Endometrium (tissue), 2 donors: ENCODE measurements at regions not wholly inside any gene's neighbourhood (a gene's known extent, or its start where the extent isn't known, plus 50 kb on each side); places are given as distances from the start of the nearest gene placed in this dataset.

Source experiments
- FAIRE-seq: peaks from 2 replicates; lab custom pipeline; 2012; peaks lifted over from hg19 to GRCh38; lab: Jason Lieb, UNC
- donor health status: control.
- donor health status: control.

DNA sequence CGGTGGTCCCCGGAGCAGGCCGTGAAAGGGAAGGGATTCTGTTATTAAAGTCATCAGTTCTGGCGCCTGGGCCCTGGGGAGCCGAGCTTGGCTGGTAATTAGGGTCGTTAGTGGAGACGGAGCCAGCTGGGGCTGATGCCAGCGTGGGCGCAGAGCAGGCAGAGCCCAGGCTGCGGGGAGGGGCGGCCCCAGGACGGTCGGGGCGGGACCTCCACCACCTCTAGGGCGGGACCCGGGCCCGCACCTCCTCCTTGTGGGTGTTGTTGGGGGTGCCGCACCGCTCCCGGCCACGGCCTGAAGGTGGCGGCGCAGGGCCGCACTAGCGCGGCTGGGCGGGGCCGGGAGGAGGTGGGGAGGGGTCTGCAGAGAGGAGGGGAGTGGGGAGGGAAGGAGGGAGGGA, 470.6 kb downstream of the PTPRU start:
- FAIRE-seq = no peak

DNA sequence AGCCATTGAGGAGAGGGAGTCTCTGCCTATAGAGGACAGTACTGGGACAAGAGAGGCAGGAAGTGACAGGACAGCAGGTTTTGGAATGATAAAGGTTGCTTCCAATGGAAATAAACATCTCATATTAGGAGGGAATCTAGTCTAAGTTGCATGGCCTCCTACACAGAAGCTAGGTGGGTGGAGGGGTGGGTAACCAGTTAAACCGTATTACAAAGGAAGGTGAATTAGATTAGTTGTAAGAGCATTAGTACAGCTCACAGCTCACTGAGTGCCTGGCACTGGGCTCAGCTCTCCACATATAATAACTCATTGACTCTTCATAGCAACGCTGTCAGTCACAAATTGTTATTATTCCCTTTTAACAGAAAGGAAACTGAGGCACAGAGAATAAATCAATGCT, 468.1 kb downstream of the PTPRU start:
- no peak for FAIRE-seq

DNA sequence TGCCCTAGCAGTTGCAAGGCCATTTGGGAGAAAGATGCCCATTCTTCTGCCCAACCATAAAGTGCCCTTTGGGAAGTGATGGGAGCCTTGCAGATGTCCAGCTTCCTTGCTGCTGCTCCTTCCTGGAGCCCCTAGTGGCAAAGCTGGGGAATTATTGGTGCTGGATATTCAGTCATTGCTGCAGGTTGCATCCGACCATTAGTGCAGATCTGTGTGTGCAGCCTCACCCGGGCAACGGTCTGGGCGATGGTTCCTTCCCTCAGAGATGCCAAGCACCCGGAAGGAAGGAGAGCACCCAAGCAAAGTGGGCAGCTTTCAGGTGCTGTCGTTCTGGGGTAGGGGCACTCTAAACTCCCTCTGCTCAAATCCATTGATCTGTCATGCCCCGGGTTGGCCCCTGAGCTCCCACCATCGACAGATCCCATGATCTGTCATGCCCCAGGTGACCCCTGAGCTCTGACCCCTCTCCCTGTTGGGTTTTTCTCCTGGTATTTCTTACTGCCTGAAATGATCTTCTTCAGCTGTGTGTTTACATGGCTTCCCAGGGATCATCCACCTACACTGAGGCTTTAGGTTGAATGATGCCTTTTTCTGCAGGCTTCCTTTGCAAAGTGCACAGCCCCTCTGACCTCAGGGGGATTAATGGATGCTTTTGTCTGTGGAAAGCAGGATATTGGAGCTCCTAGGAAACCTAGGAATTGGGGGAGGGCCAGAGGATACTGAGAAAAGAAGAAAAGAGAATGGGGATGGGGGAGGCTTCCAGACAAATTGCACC, 467.5 kb downstream of the PTPRU start:
- no peak for FAIRE-seq

DNA sequence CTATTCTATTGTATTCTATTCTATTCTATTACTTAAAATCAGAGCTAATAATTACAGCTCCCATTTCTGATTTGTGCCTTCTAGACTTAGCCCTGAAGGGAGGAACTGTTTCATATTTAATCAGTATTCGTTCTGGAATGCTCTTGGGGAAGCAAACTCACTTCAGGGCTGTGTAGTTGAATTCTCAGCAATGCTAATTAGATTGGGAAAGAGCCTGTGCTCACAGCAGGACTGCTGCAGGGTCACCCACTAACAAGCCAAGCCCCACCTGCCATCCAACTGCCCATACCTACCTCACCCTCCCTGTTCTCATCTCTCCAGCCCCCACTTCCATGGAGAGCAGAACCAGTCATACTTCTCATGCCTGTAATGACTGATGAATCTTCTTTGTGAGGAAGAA, 464.2 kb downstream of the PTPRU start:
- no peak for FAIRE-seq

DNA sequence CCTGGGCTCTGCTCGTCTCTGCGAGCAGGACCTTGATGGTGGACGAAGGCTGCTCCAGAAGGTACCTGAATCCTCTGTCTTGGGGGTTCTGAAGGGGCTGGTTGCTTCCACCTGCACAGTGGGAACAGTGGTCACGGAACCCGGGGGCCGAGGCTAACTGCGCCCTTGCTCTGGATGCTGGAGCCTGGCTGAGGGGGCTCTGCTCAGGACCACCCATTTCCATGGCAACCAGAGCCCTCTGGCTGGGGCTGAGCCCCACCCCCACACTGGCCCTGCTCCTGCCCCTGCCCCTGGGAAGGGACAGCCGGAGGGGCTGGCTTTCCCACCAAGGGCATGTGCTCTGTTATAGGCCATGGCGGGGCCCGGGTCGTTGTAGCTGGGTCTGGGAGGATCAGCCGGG, 462.3 kb downstream of the PTPRU start:
- FAIRE-seq = no peak

DNA sequence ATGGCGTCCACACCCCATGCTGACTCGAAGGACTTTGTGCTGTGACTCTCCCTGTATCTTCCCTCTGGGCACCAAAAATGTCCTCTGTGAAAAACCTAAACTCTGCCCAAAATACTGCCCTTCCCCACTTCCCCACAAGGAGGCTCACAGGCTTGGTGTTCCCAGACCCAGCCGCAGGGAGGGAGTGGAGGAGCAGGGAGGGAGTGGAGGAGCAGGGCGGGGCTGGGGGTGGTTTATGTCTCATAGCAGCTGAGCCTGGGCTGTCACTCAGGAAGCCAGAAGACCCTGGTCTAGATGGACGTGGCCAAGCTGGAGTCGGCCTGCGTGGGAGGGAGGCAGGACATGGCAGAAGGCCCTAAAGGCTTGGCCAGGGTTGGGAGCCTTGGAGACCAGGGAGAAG, 461.7 kb downstream of the PTPRU start:
- no peak for FAIRE-seq

DNA sequence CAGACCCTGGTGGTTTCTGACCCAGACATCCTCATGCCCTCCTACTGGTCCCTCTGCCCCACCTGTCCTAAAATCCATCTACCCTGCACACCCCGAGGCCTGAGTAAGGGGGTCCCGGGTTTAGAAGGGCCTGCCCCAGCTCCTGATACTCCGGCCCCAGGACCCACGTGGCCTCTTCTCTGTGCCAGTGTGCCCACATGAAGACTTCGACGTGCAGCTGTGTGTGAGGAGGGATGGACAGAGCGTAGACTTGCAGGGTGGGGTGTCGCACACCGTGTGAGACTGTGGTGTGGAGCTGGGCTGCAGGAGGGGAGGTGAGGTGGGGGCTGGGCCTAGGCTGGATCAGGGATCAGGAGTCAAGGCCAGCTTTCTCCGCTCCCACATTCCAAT, 461.1 kb downstream of the PTPRU start:
- no peak for FAIRE-seq

DNA sequence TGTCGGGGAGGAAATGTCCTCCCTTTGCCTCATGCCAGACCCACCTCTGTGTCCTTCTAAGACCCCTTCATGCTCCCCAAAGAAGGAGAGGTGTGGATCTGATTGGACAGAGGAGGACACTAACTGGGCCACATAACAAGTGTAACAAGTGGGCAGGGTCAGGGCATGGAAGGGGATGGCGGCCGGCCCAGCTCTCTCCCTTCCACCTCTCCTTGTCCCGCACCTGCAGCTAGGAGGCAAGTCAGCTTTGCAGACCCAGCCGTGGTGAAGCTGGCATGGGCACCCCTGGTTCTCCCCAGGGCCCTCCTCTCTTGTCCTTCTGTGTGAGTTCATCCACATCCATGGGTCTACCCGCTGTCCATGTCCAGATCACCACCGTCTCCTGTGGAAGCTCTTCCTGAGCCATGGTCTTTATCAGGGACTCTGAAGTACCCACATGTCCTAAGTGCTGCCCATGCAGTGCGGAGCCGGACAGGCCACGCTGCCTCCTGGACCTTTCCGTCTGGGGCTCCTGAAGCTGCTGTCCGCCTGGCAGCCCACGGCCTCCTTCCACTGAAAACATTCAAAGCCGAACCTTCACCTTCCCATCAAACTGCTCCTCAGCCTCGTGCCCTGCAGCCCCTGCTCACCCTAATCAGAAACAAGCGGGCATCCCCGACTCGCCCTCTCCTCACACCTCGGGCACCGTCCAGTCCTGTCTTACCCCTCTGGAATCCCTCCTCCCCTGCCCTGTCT, 460.5 kb downstream of the PTPRU start:
- no peak for FAIRE-seq

DNA sequence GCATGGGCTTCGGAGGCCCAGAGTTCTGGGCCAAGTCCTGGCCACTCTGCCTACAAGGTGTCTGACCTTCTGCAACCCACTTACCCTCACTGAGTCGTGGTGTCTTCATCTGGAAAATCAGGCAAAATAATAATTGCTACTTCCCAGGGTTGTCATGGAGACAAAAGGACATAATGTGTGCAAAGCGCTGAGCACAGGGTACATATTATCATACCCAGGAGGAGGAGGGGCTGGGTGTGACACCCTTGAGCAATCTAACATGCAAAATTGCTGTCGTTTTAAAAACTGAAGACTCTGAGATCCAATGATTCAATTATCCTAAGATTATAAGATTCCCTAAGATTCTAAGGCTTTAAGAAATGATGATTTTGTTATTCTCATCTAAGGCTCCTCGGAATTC, 459.5 kb downstream of the PTPRU start:
- FAIRE-seq = no peak

DNA sequence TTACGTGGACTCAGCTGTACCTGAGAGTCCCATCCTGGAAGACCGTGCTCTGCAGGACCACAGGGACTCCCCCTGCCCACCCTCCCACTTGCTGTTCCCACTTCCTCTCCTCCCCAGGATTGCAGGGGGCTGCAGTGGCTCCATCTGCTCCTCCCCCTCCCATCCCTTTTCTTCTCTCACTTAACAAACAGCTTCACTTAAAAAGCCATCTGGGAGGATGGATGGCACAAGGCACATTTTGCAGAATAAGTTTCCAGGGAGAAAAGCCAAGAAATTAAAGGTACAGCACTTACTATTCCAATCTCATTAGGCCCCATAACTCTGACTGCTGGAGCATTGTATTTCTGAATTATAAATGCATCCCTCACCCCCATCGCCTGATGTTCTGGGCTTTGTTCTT, 458.7 kb downstream of the PTPRU start:
- no peak for FAIRE-seq

DNA sequence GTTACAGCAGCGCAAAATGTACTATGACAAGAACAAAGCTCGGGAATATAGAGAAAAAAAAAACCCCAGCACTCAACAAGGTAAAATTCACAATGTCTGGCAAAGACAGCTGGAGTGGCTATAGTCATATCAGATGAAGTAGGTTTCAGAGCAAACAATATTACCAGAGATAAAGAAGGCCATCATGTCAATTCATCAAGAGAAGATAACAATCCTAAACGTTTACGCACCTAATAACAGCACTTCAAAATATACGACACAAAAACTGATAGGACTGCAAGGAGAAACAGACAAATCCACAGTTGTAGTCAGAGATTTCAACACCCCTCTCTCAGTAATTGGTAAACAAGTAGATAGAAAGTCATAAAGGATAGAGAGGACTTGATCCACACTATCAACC, 455.2 kb downstream of the PTPRU start:
- FAIRE-seq = no peak

DNA sequence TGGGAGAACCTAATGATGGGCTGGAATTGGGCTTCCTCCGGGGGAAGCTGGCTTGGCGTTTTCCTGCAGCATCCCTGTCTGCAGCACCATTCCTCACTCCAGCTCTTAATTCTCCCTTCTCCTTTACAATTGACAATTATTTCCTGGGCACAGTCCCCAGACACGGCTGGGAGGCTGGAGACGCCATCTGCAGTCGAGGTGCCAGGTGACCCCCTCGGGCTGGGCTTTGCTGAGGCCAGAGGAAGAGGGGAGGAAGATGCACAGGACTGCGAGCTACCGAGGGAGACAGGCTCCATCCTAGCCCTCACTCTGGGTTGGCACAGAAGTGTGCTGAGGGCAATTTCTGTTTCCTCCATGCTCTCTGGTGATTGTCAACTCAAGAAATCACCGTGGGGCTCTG, 453.8 kb downstream of the PTPRU start:
- no peak for FAIRE-seq

DNA sequence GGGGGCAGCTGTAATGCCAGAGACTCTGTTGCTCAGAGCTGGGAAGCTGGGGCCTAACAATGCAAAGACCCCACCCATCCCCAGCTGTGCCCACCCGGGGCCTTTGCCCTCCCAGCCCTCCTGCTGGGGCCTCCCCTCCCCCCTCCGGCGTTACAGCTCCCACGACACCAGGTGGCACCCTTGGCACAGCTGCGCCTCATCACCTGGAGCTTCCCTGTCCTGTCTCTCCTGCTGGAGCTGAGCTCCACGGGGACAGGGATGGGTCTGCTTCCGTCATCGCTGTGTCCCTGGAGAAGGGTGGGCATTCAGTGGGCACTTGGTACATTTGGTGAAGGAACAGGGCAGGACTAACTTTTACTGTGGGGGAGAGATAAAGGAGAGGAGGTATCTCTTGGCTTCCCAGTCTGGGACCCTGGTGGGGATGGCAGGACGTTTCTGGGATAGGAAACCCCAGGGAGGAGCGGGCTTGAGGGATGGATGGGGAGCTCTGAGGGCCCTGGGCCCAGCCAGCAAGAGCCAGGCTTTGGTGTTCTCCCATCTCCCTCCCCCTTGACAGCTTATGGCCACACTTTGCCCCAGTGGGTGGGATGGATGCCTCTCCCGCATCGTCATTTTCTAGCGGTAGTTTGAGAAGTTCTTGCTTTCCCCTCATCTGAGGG, 453.2 kb downstream of the PTPRU start:
- no peak for FAIRE-seq

DNA sequence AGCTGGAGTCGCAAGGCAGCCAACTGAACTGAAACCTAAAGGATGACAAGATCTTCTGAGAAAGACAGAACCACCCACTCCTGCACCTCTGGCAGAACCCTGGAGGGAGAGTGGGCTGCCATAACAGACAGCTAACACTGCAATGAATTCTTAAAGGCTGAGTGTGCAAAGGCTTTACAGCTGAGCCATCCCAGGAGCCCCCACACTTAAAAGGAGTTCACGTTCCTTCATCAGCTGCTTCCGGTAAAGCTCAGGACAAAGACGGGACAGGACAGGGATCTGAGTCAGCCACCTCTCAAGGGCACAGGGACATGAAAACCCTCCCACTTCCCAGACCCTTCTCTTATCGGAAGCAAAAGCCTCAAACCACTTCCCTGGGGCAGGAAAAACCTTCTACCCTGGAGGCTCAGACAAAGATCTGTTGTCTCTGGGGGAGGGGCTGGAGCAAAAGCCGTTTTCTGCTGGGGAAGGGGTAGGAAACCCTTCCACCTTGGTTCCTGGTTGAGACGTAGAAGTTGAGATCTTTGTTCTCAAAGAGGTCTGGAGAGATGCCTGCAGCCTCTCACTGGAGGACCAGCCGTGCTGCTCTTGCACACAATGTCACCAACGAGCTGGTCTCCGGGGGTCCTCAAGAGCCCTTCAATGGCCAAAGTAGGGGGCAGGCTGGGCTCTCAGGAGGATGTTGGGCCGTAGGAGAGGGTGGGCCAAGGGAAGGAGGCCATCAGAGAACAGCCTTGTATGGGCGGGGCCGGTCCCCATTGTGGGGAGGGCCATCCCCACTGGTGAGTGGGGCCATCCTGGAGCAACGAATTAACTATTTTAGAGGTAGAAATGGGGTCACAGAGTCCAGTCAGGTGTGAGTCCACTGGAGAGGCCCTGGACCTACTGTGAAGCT, 452.4 kb downstream of the PTPRU start:
- FAIRE-seq = no peak

DNA sequence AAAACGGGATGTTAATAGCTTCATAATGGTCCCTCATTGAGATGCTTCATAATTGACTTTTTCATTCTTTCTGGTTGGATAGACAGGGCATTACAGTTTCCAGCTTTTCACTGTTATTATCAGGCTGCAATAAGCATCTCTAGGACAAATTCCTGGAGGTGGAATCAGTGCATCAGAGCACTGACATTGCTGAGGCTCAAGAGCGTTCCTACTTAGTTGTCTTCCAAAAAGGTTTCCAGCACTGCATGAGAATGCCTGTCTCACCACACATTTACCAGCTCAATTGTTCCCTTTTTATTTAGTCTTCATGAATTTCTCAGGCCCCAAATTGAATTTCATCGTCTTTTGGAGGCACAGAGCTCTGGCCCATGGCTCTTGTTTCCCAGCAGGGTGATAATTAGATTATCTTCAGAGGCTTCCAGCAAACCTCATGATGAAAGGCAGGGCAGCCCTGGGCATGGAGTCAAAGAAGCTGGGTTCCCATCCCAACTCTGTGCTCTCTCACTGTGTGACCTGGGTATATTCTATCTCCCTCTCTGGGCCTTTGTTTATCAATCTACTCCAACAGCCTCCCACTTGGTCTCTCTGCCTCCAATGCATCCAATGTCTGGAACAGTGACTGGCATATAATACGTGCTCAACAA, 451.4 kb downstream of the PTPRU start:
- no peak for FAIRE-seq

DNA sequence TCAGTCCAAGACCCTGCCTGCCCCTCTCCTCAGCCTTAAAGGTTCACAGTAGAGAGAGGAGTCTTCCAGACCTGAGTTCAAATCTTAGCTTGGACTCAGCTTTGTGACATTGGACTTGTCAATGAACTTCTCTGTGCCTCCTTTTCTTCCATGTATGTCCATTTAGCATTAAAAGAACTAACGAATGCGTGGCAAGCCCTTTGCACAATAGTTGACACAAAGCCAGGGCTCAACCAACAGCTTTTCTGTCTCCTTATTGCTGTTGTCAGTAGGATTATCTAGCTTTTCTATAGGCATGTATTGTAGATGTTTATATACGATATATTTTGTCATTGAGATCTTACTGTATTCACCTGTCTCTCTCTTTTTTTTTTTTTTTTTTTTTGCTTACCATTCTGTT, 450.8 kb downstream of the PTPRU start:
- no peak for FAIRE-seq

DNA sequence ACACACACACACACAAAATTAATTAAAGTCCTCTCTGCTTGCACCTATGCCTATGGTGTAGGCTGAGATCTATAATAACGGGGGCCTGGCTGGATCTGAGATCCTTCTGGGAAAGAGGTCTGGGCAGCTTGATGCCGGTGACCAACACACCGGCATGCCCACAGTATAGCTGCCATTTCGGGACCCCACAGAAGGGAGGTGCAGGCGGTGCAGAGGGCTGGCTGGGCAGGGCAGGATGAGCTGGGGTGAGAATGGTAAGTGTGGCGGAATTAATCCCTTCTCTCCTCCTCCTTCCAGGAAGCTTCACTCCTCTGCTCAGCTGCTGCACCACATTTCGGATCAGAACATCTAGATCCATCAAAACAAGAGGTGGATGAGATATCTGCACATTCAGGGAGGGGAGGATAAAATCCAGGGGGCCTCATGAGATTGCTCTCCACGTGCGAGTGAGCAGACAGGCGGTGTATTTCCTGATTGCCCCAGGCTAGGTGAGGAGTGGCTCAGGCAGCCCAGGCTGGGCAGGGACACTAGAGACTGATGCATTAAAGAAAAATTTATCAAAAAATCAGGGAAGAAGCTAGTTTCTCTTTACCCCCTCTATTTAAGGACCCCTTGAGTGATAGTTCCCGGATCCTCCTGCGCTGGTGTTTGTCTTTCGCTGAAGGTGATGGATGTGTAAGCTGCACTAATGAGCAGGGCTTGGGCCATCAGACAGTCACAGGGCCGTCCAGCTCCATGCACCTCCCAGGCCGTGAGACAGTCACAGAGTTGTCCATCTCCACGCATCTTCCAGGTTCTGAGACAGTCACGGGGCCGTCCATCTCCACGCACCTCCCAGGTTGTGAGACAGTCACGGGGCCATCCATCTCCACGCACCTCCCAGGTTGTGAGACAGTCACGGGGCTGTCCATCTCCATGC, 449.9 kb downstream of the PTPRU start:
- FAIRE-seq = no peak

DNA sequence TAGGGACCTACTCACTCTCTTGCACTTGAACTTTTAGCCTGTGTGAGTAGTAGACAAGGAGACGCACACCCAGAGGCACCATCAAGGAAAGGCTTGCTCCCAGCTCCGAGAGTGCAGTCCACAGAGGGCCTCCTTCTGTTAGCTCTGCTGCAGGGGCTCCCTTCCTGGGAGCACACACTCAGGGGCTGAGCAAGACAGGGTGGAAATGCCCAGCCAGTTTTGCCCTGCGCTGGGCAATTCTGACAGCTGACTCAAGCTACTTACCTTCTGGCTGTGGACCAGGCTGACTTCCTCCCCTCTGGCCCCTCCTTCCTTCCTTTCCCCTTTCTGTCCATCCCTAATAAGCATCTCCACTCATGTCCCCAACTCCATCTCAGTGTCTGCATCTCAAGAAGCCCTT, 449.1 kb downstream of the PTPRU start:
- no peak for FAIRE-seq

DNA sequence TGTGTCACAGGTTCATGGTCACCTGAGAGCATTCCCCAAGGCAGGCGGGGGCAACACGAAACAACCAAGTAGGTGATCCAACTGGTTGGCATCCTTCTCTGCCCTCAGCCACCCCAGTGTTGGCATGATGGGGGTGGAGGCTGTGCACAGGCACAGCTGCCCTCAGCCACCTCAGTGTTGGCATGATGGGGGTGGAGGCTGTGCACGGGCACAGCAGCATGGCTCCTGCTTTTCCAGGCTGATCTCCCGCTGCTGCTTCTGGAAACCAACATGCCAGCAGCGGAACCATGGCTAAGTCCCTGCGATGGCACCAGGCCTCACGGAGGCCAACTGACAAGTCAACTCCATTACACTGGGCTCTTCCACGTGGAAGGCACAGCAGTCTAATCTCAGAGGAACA, 447.8 kb downstream of the PTPRU start:
- FAIRE-seq = no peak

DNA sequence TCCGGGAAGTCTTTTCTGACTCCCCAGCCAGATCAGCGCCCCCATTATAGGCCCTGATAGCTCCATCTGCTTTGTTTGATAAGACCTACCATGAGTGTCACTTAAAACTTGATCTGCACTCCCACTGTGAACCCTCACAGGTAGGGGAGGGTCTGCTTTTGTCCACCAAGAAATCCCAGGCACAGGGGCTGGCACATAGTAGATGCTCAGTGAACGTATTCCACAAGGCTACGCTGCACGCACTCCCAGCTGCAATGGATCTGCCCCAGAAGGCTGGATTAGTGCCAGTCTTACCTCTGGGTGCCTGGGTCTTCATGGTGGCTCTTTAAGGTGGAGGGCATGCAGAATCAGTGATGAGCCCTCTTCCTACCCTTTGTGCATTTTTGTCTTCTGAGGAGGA, 447.1 kb downstream of the PTPRU start:
- FAIRE-seq = no peak

DNA sequence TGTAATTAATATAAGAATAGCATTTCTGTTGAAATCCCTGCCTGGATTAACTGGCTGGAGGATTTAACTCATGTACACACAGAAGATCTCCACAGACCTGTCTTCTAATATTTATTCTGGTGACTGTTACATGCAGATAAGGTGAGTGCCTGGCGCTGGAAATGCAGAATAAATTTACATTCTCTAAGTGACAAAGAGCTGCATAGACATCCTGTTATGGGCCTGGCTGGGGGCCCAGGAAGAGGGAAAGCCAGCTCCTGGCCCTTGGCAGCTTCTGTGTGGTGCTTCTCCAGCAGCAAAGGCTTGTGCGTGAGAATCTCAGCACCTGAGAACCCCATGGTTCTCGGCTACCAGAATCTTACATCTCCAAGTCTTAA, 446.6 kb downstream of the PTPRU start:
- FAIRE-seq = no peak
